ENCODE measurements at regions not wholly inside any gene's neighbourhood (a gene's known extent, or its start where the extent isn't known, plus 50 kb on each side); places are given as distances from the start of the nearest gene placed in this dataset.

GRCh38 chr6:101302593-101302992 lies 90.9 kb upstream of the GRIK2 start:
- no peak for TF ChIP-seq POLR2AphosphoS5 (IDR thresholded peaks at IDR 0.05; ENCODE audit: low read depth)
- no peak for TF ChIP-seq CTCF (conservative IDR thresholded peaks at IDR 0.05; ENCODE audit: low read depth in 2 of 2)
- TF ChIP-seq REST (IDR thresholded peaks at IDR 0.05; ENCODE audit: unreplicated experiment), result no peak
- no peak for TF ChIP-seq EZH2phosphoT487 (IDR thresholded peaks at IDR 0.05; ENCODE audit: unreplicated experiment)
- TF ChIP-seq ZNF331 (CRISPR knock-in tag; IDR thresholded peaks at IDR 0.05; ENCODE audit: low read depth), result no peak
- TF ChIP-seq EZH2 (IDR thresholded peaks at IDR 0.05; ENCODE audit: low read depth, unreplicated experiment), result no peak
- no peak for TF ChIP-seq ETS1 (IDR thresholded peaks at IDR 0.05)
- TF ChIP-seq CREB1 (CRISPR knock-in tag; IDR thresholded peaks at IDR 0.05; ENCODE audit: low read depth), result no peak
- TF ChIP-seq NANOG (IDR thresholded peaks at IDR 0.05; ENCODE audit: borderline replicate concordance), result no peak
